NOMO-1 treated with DMSO at 0.1 percent for 48 hours (cell line): ENCODE measurements at regions not wholly inside any gene's neighbourhood (a gene's known extent, or its start where the extent isn't known, plus 50 kb on each side); places are given as distances from the start of the nearest gene placed in this dataset.

Experiments
- DNase-seq: peaks from one replicate; lab custom pipeline; 2025; ENCODE audit not compliant: unreplicated experiment; lab: John Stamatoyannopoulos, UW

DNA sequence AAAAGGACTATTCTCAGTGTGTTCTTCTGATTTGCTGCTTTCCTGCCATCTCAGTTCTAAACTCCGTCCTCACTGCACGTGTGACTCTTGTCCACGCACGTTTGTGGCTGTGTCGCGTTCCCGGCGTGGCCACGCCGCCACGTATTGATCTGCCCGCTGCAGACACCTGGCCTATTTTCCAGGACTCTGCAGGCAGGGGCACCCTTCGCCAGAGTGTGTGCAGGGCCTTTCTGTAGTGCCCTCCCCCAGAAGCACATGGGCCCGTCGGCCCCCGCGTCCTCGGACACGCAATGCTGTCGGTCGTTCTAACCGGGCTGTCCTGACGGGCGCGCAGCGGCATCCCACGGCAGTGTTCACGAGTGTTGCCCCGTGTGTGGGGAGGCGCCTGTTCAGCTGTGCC is 87.6 kb downstream of the YTHDF1 start:
- no peak for DNase-seq

GRCh38 chr20:63127700-63128364 is 88.1 kb downstream of the YTHDF1 start:
- DNase-seq: no peak

- no peak for DNase-seq
Observed at GRCh38 chr20:63126876-63127699, 88.8 kb downstream of the YTHDF1 start.

GRCh38 chr20:63125838-63126601 is 89.9 kb downstream of the YTHDF1 start:
- DNase-seq: no peak

GRCh38 chr20:63125581-63125837 is 90.4 kb downstream of the YTHDF1 start:
- DNase-seq: no peak

- DNase-seq: no peak
Observed at GRCh38 chr20:63124782-63125580, 91.0 kb downstream of the YTHDF1 start.

- DNase-seq: no peak
Observed at GRCh38 chr20:63124092-63124781, 91.7 kb downstream of the YTHDF1 start.

DNA sequence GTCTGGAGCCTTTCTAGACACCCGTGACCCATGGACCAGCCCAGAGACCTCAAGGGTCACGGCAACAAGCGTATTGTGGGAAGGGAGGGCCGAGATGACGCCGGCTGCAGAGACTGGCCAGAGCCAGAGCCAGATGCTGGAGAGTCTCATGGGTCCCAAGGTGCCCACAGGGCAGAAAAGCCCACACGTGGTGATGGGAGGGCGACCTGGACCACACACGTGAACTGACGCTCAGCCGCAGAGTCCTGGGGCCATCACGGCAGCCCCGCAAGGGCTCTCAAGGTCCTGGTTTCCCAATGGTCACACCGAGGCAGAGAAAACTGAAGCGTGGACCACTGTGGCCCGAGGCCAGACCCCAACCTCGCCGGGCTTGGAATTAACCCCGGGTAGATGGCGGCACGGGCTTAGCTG is 92.6 kb downstream of the YTHDF1 start:
- DNase-seq: no peak

- no peak for DNase-seq
Observed at GRCh38 chr20:63122626-63123025, 93.3 kb downstream of the YTHDF1 start.

DNA sequence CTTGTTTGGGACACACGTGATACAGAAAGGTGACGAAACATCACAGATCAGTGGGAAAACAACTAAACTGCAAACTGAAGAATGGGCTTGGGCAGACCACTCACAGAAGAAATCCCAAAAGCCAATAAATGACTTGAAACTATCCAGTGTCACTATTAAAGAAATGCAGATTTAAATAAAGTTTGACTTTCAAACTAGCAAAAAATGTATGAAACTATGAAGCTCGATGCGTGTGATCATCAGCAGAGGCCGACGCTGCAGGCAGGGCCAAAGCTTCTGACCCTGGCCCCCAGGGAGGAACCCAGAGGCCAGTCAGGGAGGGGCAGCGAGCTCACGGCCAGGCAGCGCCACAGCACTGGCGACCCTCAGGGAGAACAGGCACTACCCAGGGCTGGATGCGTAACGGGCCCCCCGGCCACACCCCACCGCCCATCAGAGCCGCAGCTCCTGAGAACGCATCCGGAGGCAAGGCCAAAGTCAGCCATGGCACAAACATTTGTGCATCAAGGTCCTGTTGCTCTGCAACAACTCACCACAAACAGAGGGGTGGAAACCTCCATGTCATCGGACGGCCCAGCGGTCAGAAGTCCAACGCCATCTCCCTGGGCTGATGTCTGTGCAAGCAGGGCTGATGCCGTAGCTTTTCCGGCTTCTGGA is 94.1 kb downstream of the YTHDF1 start:
- DNase-seq: no peak

DNA sequence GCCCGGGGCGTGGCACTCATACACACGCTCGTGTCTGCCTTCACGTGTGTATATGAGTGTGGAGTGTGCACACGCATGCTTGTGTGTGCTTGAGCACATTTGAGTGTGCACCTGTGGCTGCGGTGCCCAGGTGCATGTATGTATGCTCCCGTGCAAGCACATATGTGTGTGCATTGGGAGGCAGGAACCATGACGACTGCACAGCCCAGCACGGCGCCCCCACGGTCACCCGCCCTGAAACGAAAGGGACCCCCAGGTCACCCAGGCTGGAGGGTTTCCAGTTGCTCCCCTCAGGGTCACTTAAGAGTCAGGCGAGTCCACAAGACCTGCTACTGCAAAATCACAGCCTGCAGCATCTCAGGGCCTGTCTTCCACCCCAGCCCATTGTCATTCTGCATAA is 94.7 kb downstream of the YTHDF1 start:
- DNase-seq: no peak

DNA sequence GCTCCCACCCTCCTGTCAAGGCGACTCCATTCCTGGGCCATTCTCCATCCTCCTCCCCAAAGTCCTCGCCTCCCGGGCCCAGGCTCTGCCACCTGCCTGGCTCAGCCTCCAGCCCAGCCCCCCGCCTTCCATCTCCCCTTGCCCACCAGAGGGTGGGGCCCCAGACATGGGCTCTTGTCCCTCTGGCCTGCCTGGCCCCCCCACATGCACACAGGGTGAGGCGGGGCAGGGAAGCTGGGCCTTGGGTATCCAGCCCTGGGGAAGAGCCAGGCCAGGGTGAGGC is 95.2 kb downstream of the YTHDF1 start:
- no peak for DNase-seq

DNA sequence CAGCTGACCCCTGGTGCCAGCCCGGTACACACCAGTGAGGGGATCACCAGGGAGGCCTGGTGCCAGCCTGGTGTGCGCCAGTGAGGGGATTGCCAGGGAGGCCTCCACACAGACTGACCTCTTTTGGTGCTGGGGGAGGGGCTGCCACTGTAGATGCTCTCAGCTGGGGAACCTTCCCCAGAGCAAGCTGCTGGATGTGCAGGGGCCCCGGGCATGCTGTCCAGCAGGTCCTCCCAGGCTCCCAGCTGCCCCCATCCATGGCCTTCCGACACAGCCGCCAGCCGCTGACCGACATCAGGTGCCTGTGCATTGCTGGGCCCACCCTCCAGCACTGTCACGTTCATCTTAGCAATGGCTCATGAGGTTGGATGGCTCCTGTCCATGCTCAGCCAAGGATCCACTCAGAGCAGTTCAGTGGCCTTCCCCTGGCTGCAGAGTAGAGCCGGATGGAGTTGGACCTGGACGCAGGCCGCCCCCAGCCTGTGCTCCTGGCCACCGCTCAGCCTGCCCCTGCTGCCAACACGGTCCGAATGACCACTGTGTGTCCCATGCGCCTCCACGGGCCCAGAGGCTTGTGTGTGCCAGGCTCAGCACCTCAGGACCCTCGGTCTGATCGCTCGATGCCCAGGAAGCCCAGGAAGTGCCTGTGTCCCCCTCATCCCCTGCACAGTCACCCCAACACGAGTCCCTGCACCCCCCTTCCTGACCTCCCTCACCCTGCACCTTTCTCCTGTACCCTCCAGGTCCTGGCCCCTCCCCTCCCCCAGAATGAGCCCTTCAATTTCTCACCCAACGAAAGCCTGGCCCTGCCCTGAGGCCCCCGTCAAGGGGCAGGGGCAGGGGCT is 95.7 kb downstream of the YTHDF1 start:
- no peak for DNase-seq

- DNase-seq: no peak
Observed at GRCh38 chr20:63119121-63119962, 96.6 kb downstream of the YTHDF1 start.

DNA sequence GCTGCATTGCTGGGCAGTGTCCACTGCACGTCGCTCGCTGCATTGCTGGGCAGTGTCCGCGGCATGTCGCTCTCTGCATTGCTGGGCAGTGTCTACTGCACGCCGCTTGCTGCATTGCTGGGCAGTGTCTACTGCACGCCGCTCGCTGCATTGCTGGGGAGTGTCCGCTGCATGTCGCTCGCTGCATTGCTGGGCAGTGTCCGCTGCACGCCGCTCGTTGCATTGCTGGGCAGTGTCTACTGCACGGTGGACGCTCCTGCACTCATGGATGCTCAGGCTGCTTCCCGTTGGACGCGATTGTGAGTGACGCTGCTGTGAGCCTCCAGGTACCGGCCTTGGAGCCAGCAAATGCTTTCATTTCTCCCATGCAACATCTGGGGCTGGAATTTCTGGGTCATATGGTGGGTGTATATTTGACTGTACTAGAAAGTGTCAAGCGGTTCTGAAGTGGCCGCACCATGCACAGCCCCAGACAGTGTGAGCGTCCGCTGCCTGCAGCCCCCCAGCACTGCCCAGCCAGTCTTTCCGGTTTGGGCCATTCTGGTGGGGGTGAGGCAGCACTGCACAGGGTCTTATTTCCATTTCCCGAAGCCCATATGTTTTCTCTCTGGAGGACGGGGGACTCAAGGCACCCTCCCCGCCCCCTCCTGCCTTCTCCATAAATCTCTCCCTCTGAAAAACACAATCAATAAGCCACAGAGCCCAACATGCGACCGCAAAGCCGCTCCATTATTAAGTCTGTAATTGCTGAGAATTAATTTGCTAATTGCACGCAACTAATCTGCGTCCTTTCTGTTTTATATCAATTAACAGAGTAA is 97.4 kb downstream of the YTHDF1 start:
- DNase-seq: no peak

GRCh38 chr20:63117661-63118302 is 98.1 kb downstream of the YTHDF1 start:
- DNase-seq: no peak

DNA sequence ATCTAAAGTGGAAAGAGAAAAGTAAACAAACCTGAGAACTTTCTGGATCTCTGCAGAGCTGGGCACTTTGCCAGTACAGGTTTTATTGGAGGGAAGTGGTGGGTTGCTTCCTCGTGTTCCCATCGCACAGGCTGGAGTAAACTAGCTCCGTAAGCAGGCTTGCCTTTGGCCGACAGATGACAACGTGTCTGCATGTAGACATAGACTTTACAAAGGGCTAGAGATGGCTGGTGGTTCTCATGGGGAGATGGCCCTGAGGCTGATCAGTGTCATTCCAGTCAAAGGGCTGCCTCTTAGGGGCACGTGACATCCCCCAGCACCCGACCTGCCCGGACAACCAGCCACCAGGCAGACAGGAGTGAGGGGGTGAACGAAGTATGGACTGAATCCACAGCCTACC is 98.8 kb downstream of the YTHDF1 start:
- no peak for DNase-seq
